ENCODE measurements at regions not wholly inside any gene's neighbourhood (a gene's known extent, or its start where the extent isn't known, plus 50 kb on each side); places are given as distances from the start of the nearest gene placed in this dataset.

DNA sequence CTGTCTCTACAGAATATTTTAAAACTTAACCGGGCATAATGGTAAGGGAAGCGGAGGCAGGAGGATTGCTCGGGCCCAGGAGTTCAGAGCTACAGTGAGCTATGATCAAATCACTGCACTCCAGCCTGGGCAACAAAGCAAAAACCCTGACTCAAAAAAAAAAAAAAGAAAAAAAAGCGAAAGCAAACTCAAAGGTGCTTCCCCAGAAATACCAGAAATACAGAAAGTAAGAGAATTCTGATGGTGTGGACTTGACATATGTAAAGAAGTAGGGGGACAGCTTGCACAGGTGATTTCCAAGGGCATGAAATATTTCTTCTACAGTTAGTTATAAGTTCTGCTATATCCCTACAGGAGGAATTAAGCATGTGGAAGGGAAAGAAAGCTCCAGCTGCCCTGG, 69.7 kb upstream of the APBB1IP start:
- TF ChIP-seq POLR2A (IDR thresholded peaks at IDR 0.05; ENCODE audit: low read length) (no peak), GATA1 (IDR thresholded peaks at IDR 0.05; ENCODE audit: low read depth, low read length) (no peak)
